HepG2 (cell line): ENCODE measurements at regions not wholly inside any gene's neighbourhood (a gene's known extent, or its start where the extent isn't known, plus 50 kb on each side); places are given as distances from the start of the nearest gene placed in this dataset.

Experiments
- ATAC-seq: fragments of 200-7000 bp; cut with Tn5 transposase; 3 replicates; pipeline ENCODE4 v1.9.1; 2020; ENCODE audit warnings: mild to moderate bottlenecking, moderate library complexity
- BruUV-seq: library from RNA; stranded (reverse); fragments of 400-500 nt; replicated peaks from 2 replicates; lab custom pipeline; 2021; lab: Mats Ljungman, UMichigan
- CTCF ChIA-PET: fragments of 300-600 bp; formaldehyde crosslinking; extraction: SDS; loops from one replicate; lab custom pipeline; 2021; ENCODE audit warnings: low total read pairs, inconsistent platforms, low intra/inter-chr PET ratio; lab: Yijun Ruan, JAX
- POLR2A ChIA-PET: fragments of 350-600 bp; sonication (Branson Sonifier 250); formaldehyde crosslinking; loops from one replicate; lab custom pipeline; 2020; ENCODE audit warnings: antibody characterized with exemption, inconsistent platforms; lab: Yijun Ruan, JAX
- DNase-seq: peaks from one replicate; pipeline ENCODE4 v3.0.0-alpha.2; 2015; ENCODE audit warnings: low spot score
- FAIRE-seq: peaks from 3 replicates; lab custom pipeline; 2011; peaks lifted over from hg19 to GRCh38; lab: Jason Lieb, UNC
- H2AFZ ChIP-seq: one replicate; pipeline ENCODE4 v1.6.1; 2011; ENCODE audit warnings: low read length, inconsistent platforms
- H3K27ac ChIP-seq: fragments of 300-600 bp; 3 replicates; pipeline ENCODE4 v1.8.0; 2011; ENCODE audit warnings: mixed run types, mild to moderate bottlenecking, mixed read lengths, low read length, inconsistent platforms; ENCODE audit not compliant: insufficient read depth; ENCODE audit errors: extremely low read length
- H3K27me3 ChIP-seq, 2 experiments: fragments of 200-600 bp in 1 of 2; 2 replicates in 1 of 2; 3 replicates in 1 of 2; pipeline versions ENCODE4 v1.6.0 to v1.8.0; 2011; ENCODE audit warnings: low read length in 2 of 2, mild to moderate bottlenecking in 2 of 2, moderate library complexity in 2 of 2, inconsistent platforms in 1 of 2; ENCODE audit not compliant: insufficient read depth in 2 of 2, control insufficient read depth in 1 of 2
- H3K36me3 ChIP-seq, 2 experiments: fragments of 200-600 bp in 1 of 2; replicated peaks in 1 of 2; 2 replicates in 1 of 2; 3 replicates in 1 of 2; pipeline versions ENCODE4 v1.5.1 to v1.8.0; 2011; ENCODE audit warnings: low read length in 2 of 2, inconsistent platforms in 1 of 2; ENCODE audit not compliant: insufficient read depth in 2 of 2, control insufficient read depth in 1 of 2
- H3K4me1 ChIP-seq: 2 replicates; pipeline ENCODE4 v1.5.1; 2012; ENCODE audit warnings: low read length, inconsistent platforms; ENCODE audit not compliant: insufficient read depth
- H3K4me2 ChIP-seq: 2 replicates; pipeline ENCODE4 v1.6.0; 2011; ENCODE audit warnings: low read depth, low read length, inconsistent platforms
- H3K4me3 ChIP-seq, 3 experiments: fragments of 200-600 bp in 1 of 3; sonication (generic), shearing (Covaris generic) in 1 of 3; replicated peaks in 1 of 3; 2 replicates each; pipeline ENCODE4 v1.5.1; 2011 to 2016; ENCODE audit warnings: low read length in 3 of 3, inconsistent platforms in 2 of 3, low read depth in 2 of 3, mild to moderate bottlenecking in 2 of 3, control low read depth in 1 of 3, mixed read lengths in 1 of 3; ENCODE audit not compliant: insufficient read depth in 1 of 3
- H3K79me2 ChIP-seq: one replicate; pipeline ENCODE4 v1.6.1; 2011; ENCODE audit warnings: low read length, inconsistent platforms; ENCODE audit not compliant: insufficient read depth
- H3K9ac ChIP-seq: 2 replicates; pipeline ENCODE4 v1.6.0; 2011; ENCODE audit warnings: mild to moderate bottlenecking, low read depth, low read length, inconsistent platforms; ENCODE audit not compliant: insufficient read depth
- H3K9me3 ChIP-seq: 2 replicates; pipeline ENCODE4 v1.5.1; 2012; ENCODE audit warnings: mild to moderate bottlenecking, low read length
- H4K20me1 ChIP-seq: 2 replicates; pipeline ENCODE4 v1.6.0; 2011; ENCODE audit warnings: inconsistent platforms, mild to moderate bottlenecking, low read length, moderate library complexity; ENCODE audit not compliant: insufficient read depth
- ATF2 ChIP-seq: sonication (generic); formaldehyde crosslinking; IDR thresholded peaks from 2 replicates; pipeline ENCODE4 v1.4.0; 2020; ENCODE audit warnings: missing genetic modification reagents
- FOSL2 ChIP-seq: sonication (generic); formaldehyde crosslinking; IDR thresholded peaks from 2 replicates; pipeline ENCODE4 v1.4.0; 2020; ENCODE audit warnings: missing genetic modification reagents
- KLF9 ChIP-seq: IDR thresholded peaks from 2 replicates; pipeline ENCODE4 v1.6.1; 2016; ENCODE audit warnings: low read depth
- MBD4 ChIP-seq: IDR thresholded peaks from 2 replicates; pipeline ENCODE4 v1.6.1; 2012; ENCODE audit warnings: low read length, inconsistent platforms, borderline replicate concordance
- MEIS2 ChIP-seq: sonication (generic); formaldehyde crosslinking; IDR thresholded peaks from 2 replicates; pipeline ENCODE4 v1.9.0; 2021; ENCODE audit warnings: mild to moderate bottlenecking, missing genetic modification reagents
- PAF1 ChIP-seq: IDR thresholded peaks from 2 replicates; pipeline ENCODE4 v1.6.1; 2016; ENCODE audit warnings: missing genetic modification reagents, missing compliant biosample characterization
- PCBP1 ChIP-seq: fragments of 200-400 bp; formaldehyde crosslinking; IDR thresholded peaks from 2 replicates; pipeline ENCODE4 v1.6.1; 2017; ENCODE audit warnings: mild to moderate bottlenecking, low read depth, low read length, borderline replicate concordance
- POLR2A ChIP-seq, 2 experiments: IDR thresholded peaks; 2 replicates each; pipeline ENCODE4 v1.6.1; 2011; ENCODE audit warnings: low read depth in 2 of 2, low read length in 2 of 2, mild to moderate bottlenecking in 1 of 2, moderate library complexity in 1 of 2; ENCODE audit not compliant: insufficient read depth in 1 of 2
- RERE ChIP-seq: IDR thresholded peaks from 2 replicates; pipeline ENCODE4 v1.6.1; 2016; ENCODE audit warnings: low read depth, missing genetic modification reagents, missing compliant biosample characterization
- SMAD1 ChIP-seq: sonication (generic); formaldehyde crosslinking; IDR thresholded peaks from 2 replicates; pipeline ENCODE4 v1.4.0; 2020; ENCODE audit warnings: missing genetic modification reagents, low read depth, mild to moderate bottlenecking, borderline replicate concordance
- SYNCRIP ChIP-seq: fragments of 200-400 bp; formaldehyde crosslinking; IDR thresholded peaks from 2 replicates; pipeline ENCODE4 v1.6.1; 2018; ENCODE audit warnings: mild to moderate bottlenecking, low read depth, low read length; ENCODE audit not compliant: insufficient read depth
- TCF7 ChIP-seq: sonication (generic); IDR thresholded peaks from 2 replicates; pipeline ENCODE4 v1.6.1; 2016; ENCODE audit warnings: antibody characterized with exemption, low read depth
- TERF1 ChIP-seq: sonication (generic); formaldehyde crosslinking; IDR thresholded peaks from 2 replicates; pipeline ENCODE4 v1.8.0; 2022; ENCODE audit warnings: mild to moderate bottlenecking, missing genetic modification reagents, moderate library complexity
- ZBTB37 ChIP-seq: sonication (generic); formaldehyde crosslinking; IDR thresholded peaks from 2 replicates; pipeline ENCODE4 v1.4.0; 2020; ENCODE audit warnings: mild to moderate bottlenecking, missing genetic modification reagents
- ZFX ChIP-seq: sonication (generic); formaldehyde crosslinking; IDR thresholded peaks from 2 replicates; pipeline ENCODE4 v1.4.0; 2020; ENCODE audit warnings: mild to moderate bottlenecking, low read depth, missing genetic modification reagents, moderate library complexity
- ZNF431 ChIP-seq: sonication (generic); formaldehyde crosslinking; IDR thresholded peaks from 2 replicates; pipeline ENCODE4 v1.9.0; 2022; ENCODE audit warnings: missing genetic modification reagents, low read depth, mild to moderate bottlenecking, borderline replicate concordance
- ZNF605 ChIP-seq: sonication (generic); formaldehyde crosslinking; IDR thresholded peaks from 2 replicates; pipeline ENCODE4 v1.8.0; 2022; ENCODE audit warnings: mild to moderate bottlenecking, missing genetic modification reagents
- WGBS: methylation state at CpG from one replicate; pipeline ENCODE4 v1.1.6; 2017; ENCODE audit warnings: low lambda C conversion rate; 5-methylcytosine and 5-hydroxymethylcytosine counted together
- in situ Hi-C: cut with HindIII; loops from 2 replicates; pipeline ENCODE4 v1.10.0; 2017; ENCODE audit warnings: low pct_unique_long_range_greater_than_20kb; ENCODE audit not compliant: extremely low pct_ligation_motif_present
- intact Hi-C: fragments of 100-400 bp; cut with micrococcal nuclease; formaldehyde crosslinking; loops from one replicate; pipeline ENCODE4 v1.10.0; 2022; ENCODE audit not compliant: unreplicated experiment

GRCh38 chr12:18859400-18859799 is 121.5 kb downstream of the CAPZA3 start:
- 0% methylated on average over 1 of the region's 1 CpG for WGBS
- FAIRE-seq, result no peak
- Histone ChIP-seq H2AFZ (no peak overlapping the region), H3K4me2 (no peak overlapping the region), H3K27ac (no peak overlapping the region), H3K9me3 (no peaks in the 10 kb centered on the region), H3K4me1 (no peaks in the 10 kb centered on the region), H3K4me3 (no peak overlapping the region), H3K27me3 (no peaks in the 10 kb centered on the region), H3K9ac (no peak overlapping the region), H3K79me2 (no peaks in the 10 kb centered on the region), H4K20me1 (no peaks in the 10 kb centered on the region), H3K36me3 (no peaks in the 10 kb centered on the region)
- no TSS peak for BruUV-seq
- ChIA-PET POLR2A (interaction anchor here (0.5 kb wide), 1 partner anchor 488 kb away, joined by 4 read pairs; no protein-coding TSS in a partner anchor), CTCF (no interaction called here)
- in situ Hi-C loops (loop anchor here (25.0 kb wide), 1 partner anchor 453 kb away; no protein-coding TSS in a partner anchor), intact Hi-C loops (no loop called here)
- TF ChIP-seq PAF1 (CRISPR knock-in tag), result no peak
- TF ChIP-seq TCF7, result no peak
- no peak for TF ChIP-seq SMAD1 (CRISPR knock-in tag)
- no peak for TF ChIP-seq MBD4
- no peak for TF ChIP-seq ZNF431 (CRISPR knock-in tag)
- no peak for TF ChIP-seq ZNF605 (CRISPR knock-in tag)
- TF ChIP-seq TERF1 (CRISPR knock-in tag), result no peak
- TF ChIP-seq KLF9 (CRISPR knock-in tag), result no peak
- no peak for TF ChIP-seq ZBTB37
- TF ChIP-seq POLR2A (IDR thresholded peaks at IDR 0.05; ENCODE audit: insufficient read depth in 1 of 2, low read depth in 2 of 2, low read length in 2 of 2), result no peak
- TF ChIP-seq ZFX (CRISPR knock-in tag), result no peak
- no peak for TF ChIP-seq RERE (CRISPR knock-in tag)
- TF ChIP-seq MEIS2 (CRISPR knock-in tag), result no peak
- TF ChIP-seq ATF2 (CRISPR knock-in tag), result no peak
- no peak for TF ChIP-seq PCBP1
- TF ChIP-seq FOSL2 (CRISPR knock-in tag), result no peak
- TF ChIP-seq SYNCRIP, result no peak
- DNase-seq, result no peak
- ATAC-seq, result no peak
